ENCODE measurements at regions not wholly inside any gene's neighbourhood (a gene's known extent, or its start where the extent isn't known, plus 50 kb on each side); places are given as distances from the start of the nearest gene placed in this dataset.
"Not testable (repeated sequence)": the region's sequence is repeated elsewhere in the genome, so short reads cannot be mapped to it uniquely, and the experiment has no call there.

DNA sequence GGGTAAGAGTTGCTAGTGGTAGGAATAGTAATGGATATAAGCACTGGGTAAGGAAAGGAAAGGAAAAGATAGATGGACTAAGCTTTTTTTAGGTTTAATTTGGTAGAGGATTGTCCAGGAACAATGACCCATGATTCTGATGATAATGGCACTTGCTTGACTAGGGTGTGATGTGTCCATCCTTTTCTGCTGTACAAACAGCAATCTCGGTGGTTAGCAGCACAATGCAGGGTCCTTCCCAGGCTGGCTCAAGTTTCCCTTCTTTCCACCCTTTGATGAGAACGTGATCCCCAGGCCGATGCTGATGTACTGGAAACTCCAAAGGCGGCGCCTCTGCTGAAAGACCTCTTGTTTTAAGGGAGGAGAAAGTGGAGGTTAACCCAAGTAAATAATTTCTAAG lies 105.3 kb downstream of the TMEM167A start:
- Histone ChIP-seq H3K27ac (no peak overlapping the region), H3K27me3 (no peaks in the 10 kb centered on the region), H3K36me3 (no peaks in the 10 kb centered on the region), H3K4me1 (no peaks in the 10 kb centered on the region), H3K4me3 (no peak overlapping the region), H3K9me3 (peaks cover 0 to 30% of the 10 kb centered on the region in 2 donors)
- no peak for ATAC-seq
- intact Hi-C loops (cut with DNase I), result no loop called here
- TF ChIP-seq, protein P1, sequence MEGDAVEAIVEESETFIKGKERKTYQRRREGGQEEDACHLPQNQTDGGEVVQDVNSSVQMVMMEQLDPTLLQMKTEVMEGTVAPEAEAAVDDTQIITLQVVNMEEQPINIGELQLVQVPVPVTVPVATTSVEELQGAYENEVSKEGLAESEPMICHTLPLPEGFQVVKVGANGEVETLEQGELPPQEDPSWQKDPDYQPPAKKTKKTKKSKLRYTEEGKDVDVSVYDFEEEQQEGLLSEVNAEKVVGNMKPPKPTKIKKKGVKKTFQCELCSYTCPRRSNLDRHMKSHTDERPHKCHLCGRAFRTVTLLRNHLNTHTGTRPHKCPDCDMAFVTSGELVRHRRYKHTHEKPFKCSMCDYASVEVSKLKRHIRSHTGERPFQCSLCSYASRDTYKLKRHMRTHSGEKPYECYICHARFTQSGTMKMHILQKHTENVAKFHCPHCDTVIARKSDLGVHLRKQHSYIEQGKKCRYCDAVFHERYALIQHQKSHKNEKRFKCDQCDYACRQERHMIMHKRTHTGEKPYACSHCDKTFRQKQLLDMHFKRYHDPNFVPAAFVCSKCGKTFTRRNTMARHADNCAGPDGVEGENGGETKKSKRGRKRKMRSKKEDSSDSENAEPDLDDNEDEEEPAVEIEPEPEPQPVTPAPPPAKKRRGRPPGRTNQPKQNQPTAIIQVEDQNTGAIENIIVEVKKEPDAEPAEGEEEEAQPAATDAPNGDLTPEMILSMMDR (IDR thresholded peaks at IDR 0.05), result no peak
- no peak for DNase-seq

DNA sequence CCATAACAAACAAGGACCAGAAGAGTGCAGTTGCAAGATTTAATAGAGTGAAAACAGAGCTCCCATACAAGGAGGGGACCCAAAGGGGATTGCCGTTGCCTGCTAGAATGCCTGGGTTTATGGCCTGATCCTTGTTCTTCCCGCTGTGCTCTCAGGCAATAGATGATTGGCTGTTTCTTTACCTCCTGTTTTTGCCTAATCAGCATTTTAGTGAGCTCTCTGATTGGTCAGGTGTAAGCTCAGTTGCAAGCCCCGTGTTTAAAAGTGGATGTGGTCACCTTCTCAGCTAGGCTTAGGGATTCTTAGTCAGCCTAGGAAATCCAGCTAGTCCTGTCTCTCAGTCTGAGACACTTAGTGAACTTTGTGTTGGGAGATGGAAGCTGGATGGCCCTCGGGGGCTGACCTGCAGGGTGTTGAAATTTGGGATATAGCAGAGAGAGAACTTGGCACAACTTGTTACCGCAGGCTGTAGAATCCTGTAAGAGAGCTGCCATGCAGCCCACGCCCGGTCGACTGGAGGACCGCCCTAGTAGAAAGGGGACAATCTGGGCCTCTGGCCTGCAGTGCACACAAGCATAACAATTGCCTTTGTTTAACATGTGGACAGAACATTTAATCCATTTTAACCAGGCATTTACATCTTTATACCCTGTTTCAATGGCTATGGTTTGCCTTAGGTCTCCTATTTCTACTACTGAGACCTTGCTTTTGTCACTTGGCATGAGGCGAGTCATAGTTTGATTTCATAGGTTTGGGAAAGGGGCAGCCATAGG lies 106.0 kb downstream of the TMEM167A start:
- H3K4me3 ChIP-seq; ATAC-seq; H3K36me3 ChIP-seq; H3K4me1 ChIP-seq; intact Hi-C loops (cut with DNase I); H3K27ac ChIP-seq; H3K27me3 ChIP-seq; DNase-seq: not testable (repeated sequence)
- H3K9me3 ChIP-seq, result peaks cover 0 to 24% of the 10 kb centered on the region in 2 donors

- DNase-seq; H3K36me3 ChIP-seq; H3K9me3 ChIP-seq; ATAC-seq; H3K4me3 ChIP-seq; H3K4me1 ChIP-seq; H3K27me3 ChIP-seq; intact Hi-C loops (cut with DNase I); H3K27ac ChIP-seq: not testable (repeated sequence)
Observed at GRCh38 chr5:82969221-82969976, 107.8 kb downstream of the TMEM167A start.

GRCh38 chr5:82967072-82967471 lies 110.1 kb downstream of the TMEM167A start:
- no peaks in the 10 kb centered on the region for H3K36me3 ChIP-seq
- H3K4me3 ChIP-seq, result no peak overlapping the region
- no peaks in the 10 kb centered on the region for H3K4me1 ChIP-seq
- intact Hi-C loops (cut with DNase I), result no loop called here
- TF ChIP-seq, protein P1 (IDR thresholded peaks at IDR 0.05), result no peak
- H3K9me3 ChIP-seq, result peaks cover 0 to 4% of the 10 kb centered on the region in 2 donors
- DNase-seq (no peak), ATAC-seq (no peak)
- H3K27me3 ChIP-seq, result no peaks in the 10 kb centered on the region
- no peak overlapping the region for H3K27ac ChIP-seq

- no peaks in the 10 kb centered on the region for H3K27me3 ChIP-seq
- intact Hi-C loops (cut with DNase I), result no loop called here
- no peaks in the 10 kb centered on the region for H3K4me1 ChIP-seq
- H3K9me3 ChIP-seq, result peaks cover 0 to 17% of the 10 kb centered on the region in 2 donors
- ATAC-seq, result no peak
- no peak for DNase-seq
- TF ChIP-seq, protein P1 (IDR thresholded peaks at IDR 0.05), result no peak
- H3K4me3 ChIP-seq, result no peak overlapping the region
- no peaks in the 10 kb centered on the region for H3K36me3 ChIP-seq
- no peak overlapping the region for H3K27ac ChIP-seq
Observed at GRCh38 chr5:82959466-82959865, 117.7 kb downstream of the TMEM167A start.

GRCh38 chr5:82956600-82956999 lies 120.6 kb downstream of the TMEM167A start:
- intact Hi-C loops (cut with DNase I), result no loop called here
- ATAC-seq, result no peak
- no peak for DNase-seq
- Histone ChIP-seq H3K4me1 (no peaks in the 10 kb centered on the region), H3K4me3 (no peak overlapping the region), H3K27me3 (no peaks in the 10 kb centered on the region), H3K36me3 (no peaks in the 10 kb centered on the region), H3K27ac (no peak overlapping the region), H3K9me3 (peaks cover 0 to 17% of the 10 kb centered on the region in 2 donors)
- TF ChIP-seq, protein P1 (IDR thresholded peaks at IDR 0.05), result no peak
